Hypothalamus (tissue), 51 donors: ENCODE measurements at regions not wholly inside any gene's neighbourhood (a gene's known extent, or its start where the extent isn't known, plus 50 kb on each side); places are given as distances from the start of the nearest gene placed in this dataset.
"Not testable (repeated sequence)": the region's sequence is repeated elsewhere in the genome, so short reads cannot be mapped to it uniquely, and the experiment has no call there.

ENCODE experiments used
- DNase-seq, 51 donors: peaks; one replicate each; lab custom pipeline; 2025; lab: John Stamatoyannopoulos, UW

DNA sequence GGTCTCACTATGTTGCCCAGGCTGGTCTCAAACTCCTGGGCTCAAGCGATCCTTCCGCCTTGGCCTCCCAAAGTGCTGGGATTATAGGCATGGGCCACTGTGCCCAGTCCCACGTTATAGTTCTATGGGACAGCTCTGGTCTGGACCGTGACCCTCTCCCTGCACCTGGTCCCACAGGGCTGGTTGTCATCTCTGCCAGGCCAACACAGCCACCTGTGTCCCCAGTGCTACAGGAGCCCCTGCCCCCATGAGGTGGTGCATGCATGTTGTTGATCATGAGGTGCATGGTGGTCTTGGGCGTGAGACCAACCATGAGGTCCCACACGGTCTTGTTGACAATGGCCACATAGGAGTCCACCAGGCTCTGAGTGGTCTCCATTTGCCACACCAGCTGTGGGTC lies 51.0 kb upstream of the UBE2Q2 start:
- DNase-seq: not testable (repeated sequence)

DNA sequence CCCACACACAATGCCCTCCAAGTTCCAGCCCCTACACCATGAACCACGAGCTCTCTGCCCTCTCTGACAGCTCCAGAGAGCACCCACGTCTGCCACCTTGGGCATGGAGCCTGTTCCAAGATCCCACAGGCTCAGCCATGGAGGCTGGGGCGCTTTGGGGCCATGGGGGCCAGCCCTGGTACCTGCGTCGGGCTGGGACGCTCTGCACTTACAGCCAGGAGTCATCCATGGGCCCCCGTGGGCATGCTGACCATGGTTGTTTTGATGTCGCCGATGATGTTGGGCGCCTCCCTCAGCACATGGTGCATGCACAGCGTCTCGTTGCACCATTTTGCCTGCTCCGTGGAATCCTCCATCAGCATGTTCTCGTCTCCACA lies 51.9 kb upstream of the UBE2Q2 start:
- DNase-seq: no peak

DNA sequence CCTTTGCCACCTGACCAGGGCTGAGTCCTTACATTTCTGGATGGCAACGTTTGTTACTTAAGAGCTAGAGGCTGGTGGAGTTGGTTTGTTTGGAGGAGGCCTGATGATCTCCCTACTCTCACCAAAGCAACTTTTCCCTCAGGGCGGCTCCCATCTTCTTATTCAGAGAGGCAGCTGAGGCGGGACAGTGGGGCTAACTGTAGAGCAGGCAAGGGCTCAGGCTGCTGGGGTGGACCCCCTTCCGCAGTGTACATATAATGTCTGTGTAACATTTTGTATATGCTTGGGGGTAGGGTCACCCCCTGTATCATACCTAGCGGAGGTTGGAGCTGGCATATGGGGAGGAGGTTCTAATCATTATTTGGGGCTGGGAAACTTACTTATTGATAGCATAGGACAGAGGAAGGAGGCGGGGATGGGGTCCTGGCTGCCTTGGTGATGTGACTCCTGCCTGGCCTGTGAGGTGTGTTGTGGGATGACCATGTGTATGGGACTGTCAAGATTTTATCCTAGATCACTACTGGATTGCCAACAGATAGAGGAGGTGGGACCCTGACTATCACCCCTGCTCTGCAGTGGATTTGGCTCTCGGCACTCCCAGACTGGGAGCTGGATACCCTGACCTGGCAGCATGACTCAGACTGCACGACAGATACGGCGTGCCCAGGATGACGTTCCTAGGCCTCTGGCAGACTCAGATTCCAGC lies 52.5 kb upstream of the UBE2Q2 start:
- no peak for DNase-seq

DNA sequence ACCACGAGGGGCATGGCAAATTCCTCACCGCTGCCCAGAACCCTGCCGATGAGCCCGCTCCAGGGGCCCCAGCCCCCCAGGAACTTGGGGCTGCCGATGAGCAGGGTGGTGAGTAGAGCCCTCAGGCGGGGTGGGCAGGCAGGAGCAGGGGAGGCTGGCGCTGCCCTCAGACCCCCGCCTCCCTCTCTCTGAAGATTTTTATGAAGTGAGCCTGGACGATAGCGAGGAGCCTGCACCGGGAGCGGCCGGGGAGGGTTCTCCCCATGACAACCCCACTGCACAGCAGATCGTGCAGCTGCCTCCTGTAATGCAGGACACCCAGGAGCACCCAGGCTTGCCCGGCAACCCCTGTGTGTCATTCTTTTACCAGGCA lies 56.7 kb upstream of the UBE2Q2 start:
- no peak for DNase-seq

DNA sequence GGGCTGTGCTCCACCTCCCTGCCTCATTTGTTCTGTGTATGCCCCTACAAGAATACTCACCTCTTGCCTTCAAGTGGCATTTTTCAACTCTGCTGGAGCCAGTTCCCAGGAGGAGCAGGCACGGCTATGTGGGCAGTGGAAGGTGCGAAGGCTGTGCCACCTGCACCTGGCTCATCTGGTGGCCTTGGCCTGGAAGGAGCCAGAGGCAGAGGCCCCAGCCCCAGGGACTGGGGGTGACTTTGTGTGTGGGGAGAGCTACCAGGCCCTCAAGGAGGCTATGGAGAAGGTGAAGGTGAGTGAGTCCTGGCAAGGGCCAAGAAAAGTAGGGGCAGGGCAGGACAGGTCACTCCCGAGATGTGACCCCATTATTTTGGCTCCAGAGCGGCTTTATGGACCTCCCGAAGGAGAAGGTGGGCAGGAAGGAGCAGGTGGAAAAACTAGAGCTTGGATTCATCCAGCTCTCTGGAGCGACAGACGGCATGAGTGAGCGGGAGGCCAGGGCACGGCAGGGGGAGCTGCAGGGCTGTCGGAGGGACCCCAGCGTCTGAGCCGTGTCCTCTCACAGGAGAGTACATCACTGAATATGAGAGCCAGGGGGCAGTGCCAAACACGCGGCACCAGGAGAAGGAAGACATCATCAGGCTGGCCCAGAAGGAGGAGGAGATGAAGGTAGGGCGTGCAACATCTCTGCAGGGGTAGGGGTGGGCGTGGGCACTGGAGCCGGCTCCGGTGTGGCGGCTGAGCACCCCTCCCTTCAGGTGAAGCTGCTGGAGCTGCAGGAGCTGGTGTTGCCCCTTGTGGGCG lies 57.3 kb upstream of the UBE2Q2 start:
- peak in 1 of 51 donors; percentile 5 for DNase-seq

DNA sequence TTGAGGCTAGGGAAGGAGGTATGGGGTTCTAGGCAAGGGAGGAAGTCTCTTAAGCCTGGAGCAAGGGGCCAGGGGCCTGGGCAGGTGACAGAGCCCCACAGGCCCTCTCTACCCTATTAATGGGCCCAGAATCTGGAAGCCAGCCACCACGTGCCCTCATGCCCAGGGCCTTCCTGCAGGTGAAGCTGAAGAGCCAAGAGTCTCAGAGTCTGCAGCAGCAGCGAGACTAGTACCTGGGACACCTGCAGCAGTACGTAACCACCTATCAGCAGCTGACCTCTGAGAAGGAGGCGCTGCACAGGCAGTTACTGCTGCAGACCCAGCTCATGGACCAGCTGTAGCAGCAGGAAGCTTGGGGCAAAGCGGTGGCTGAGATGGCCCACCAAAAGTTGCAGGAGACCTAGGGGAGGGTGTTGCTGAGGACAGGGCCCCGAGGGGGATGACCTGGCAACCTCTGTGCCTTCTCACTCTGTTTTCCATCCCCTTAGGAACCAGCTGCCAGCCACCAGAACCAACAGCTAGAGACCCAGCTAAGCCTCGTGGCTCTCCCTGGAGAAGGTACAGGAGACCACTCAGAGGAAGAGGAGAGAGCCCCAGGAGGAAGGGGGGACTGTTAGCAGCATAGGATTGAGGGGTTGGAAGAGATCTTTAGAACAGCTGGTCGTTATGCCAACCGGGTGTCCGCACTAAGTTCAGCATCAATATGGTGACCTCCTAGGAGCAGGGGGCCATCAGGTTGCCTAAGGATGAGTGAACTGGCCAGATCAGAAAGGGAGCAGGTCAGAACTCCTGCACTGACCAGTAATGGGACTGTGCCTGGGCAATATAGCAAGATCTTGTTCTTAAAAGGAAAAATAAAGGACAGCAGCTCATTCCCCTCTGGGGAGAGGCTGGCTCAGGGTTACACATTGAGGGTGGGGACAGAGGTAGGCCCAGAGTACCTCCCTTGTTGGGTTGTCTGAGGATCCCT lies 58.5 kb upstream of the UBE2Q2 start:
- DNase-seq: not testable (repeated sequence)

DNA sequence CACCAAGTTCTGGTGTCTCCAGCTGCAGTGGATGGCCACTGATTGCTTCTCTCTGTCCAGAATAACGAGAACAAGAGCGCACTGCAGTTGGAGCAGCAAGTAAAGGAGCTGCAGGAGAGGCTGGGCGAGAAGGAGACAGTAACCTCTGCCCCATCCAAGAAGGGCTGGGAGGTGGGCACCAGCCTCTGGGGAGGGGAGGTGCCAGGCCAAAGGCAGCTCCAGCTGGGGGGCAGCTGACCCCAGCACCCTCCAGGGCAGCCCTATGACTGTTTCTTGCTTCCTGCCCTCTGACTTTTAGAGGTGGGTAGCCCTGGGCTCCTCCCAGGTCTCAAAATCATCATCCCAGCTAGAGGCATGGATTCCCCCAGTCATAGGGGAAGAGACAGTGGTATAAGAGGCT lies 59.7 kb upstream of the UBE2Q2 start:
- not testable (repeated sequence) for DNase-seq

DNA sequence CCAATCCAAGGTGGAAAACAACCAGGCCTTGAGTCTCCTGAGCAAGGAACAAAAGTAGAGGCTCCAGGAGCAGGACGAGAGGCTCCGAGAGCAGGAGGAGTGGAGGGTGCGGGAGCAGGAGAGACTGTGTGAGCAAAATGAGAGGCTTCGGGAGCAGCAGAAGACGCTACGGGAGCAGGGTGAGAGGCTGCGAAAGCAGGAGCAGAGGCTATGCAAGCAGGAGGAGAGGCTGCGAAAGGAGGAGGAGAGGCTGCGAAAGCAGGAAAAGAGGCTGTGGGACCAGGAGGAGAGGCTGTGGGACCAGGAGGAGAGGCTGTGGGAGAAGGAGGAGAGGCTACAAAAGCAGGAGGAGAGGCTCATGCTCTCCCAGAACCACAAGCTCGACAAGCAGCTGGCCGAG lies 60.3 kb upstream of the UBE2Q2 start:
- DNase-seq: no peak

DNA sequence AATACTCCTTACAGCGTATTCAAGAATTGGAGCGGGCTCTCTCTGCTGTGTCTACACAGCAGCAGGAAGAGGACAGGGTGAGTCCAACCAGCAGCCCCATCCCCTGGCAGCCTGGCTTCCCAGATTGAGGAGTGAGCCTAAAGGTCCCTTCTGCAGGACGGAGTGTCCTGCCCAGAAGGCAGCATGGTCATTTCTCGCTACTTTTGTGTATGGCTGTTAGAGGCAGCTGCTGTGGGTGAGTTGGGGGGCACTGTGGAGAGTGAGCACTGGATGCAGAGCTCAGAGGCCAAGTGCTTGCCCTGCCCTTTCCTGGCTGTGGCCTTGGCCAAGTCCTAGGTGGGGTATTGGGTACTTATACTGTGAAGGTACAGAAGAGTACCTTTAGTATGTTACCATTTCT lies 62.3 kb upstream of the UBE2Q2 start:
- DNase-seq: not testable (repeated sequence)

DNA sequence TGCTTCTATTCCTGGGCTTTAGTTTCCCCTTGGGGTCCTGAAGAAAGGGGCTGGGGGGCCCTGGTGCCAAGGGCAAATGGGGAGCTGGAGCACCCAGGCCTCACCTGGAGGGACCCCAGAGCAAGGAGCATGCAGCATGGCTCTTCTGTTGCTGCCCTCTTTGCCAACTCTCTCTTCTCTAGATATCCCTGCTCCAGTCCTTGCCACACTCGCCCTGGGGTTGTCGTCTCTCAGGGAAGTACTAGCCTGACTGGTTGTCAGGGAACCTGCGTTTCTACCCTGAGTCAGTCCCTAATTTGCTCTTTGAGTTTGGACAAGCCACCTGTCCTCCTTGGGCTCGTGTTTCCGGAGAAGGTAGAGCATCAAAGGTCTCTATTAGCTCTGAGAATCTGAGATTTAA lies 63.7 kb upstream of the UBE2Q2 start:
- no peak for DNase-seq

DNA sequence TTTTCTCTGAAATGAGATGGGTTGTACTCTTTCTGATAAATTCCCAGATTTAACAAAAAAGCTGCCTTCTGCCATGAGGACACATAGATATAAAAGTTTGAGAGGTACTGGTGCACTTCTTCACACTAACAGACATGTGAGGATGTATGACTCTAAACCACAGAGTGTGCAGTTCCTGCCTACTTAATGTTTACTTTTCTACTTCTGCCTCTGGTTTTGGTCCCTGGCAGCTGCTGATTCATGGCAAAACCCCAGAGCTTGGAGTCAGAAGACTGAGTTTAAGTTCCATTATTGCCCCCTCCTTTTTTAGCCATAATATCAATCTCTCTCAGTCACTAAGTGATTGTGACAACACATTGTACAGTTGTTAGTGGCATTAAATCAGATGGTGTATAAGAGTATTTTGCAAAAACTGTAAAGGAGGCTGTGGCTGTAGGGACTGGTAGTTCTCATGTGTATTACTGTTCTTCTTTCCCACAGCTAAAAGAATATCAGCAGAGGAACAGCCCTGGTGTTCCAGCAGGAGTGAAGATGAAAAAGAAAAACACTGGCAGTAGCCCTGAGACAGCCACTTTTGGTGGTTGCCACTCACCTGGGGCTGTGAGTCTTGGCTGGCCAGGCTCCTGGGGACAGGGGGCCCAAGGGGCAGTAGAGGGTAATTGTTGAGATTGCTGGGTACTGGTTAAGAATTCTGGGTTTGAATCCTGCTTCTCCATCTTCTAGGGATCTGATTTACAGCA lies 64.4 kb upstream of the CSPG4 start:
- not testable (repeated sequence) for DNase-seq

DNA sequence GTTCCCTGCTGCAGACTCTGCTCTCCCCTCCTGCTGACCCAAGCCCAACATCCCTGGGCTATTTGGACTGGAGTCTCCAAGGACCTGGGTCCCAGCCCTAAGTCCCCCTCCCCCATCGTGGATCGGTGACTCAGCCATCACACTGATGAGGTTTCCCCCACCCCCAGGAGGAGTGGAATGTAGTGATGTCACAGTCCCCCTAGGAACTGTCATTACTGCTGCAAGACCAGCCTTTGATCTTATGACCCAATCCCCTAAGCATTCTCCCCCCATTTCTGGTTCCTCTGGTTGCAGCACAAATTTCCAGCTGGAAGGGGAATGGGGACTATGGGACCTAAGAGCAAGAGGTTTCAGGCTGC lies 63.4 kb upstream of the CSPG4 start:
- no peak for DNase-seq

DNA sequence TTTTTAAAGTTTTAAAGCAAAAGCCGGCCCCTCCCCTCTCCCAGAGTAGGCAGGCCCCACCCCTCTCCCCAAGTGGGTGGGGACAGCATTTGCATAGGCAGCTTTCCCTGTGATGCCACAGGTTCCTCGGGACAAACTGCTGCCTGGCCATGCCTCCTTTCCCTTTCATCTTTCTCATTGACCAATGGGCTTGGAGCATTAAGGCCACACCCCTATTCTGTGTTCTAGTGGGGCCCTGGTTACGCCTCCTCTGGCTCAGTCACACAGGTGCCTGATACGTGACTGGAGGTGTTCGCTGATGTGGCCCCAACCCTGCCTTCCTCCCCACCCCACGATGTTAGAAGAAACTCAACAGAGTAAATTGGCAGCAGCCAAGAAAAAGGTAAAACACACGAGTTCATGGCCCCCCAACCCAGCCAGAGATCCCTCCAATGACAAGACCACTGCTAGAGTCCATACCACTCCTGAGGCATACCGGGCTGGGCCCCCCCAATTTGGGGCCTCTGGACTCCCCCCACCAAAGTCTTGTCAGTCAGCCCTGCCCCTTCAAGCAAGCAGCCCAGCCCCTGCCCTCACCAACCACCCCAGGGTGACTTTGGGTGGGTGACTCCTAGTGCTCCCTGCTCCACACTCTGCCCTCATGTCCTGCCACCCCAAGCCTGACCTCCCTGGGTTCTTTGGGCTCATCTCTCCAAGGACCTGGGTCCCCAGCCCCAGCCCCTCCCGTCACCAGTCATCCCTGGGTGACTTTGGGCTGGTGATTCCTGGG lies 62.8 kb upstream of the CSPG4 start:
- DNase-seq: no peak

DNA sequence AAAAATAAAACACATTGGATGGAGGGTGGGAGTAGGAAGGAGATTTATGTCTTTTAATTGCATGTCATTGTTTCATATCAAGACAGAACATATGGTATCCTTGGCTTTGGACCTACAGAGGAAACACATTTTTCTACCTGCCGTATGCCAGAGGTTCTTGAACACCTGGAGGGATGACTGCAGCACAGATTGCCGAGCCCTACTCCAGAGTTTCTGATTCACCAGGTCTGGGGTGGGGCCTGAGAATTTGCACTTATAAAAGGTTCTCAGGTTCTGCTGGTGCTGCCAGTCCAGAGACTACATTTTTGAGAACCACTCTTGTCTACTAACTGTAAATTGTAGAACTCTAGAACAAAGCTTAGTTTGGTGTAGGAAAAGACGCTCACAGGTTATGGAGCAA lies 61.3 kb upstream of the CSPG4 start:
- DNase-seq: not testable (repeated sequence)

DNA sequence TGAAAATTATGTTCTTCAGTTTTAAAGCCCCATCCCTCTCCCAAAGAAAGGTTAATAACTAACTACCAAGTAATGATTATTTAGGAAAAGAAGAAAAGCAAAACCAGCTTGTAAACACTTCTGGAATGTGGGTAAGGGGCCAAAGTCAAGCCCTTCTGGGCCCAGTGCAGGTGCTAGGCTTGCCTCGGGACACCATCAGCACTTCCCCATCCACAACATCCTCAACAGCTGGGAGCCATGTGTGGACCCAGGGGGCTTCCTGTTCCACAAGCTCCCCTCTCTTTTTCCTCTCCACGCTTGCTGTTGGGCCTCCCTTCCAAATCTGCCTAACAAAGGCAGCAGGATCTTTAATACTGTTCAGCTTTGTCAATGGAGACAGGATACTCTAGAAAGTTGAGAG lies 58.4 kb upstream of the CSPG4 start:
- DNase-seq: not testable (repeated sequence)

DNA sequence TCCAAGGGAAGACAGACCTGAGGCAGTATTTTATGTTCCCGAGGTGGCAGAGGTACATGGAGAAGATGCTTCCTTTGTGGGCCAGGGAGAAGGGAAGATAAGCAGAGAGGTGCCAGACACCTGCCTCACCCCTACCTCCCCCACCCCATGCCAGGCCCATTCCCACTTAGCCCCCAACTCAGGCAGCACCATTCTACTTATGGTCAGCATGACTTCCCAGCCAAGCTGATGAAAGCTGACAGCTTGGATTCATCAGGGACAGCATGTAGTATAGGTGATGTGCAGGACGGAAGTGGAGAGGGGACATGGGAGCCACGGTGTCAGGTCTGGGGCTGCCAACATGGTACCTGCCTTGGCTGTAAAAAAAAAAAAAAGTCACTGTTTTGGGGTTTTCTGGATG lies 57.5 kb upstream of the CSPG4 start:
- DNase-seq: no peak

DNA sequence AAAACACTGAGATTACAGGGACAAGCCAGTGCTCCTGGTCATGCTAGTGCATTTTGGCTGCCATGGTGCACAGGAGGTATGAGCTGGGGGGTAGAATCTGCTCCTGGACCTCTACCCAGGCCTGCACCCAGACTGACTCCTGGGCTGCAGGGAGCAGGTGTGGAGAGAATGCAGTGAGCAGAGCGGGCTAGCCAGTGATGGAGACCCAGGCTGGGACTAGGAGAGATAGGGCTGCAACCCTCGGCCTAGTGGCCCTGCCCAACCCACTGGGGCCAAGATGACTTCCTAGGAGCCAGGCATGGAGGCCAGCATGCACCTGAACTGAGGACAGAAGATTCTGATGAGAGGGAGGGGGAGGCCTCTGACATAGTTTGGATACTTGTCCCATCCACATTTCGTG lies 55.9 kb upstream of the CSPG4 start:
- not testable (repeated sequence) for DNase-seq

DNA sequence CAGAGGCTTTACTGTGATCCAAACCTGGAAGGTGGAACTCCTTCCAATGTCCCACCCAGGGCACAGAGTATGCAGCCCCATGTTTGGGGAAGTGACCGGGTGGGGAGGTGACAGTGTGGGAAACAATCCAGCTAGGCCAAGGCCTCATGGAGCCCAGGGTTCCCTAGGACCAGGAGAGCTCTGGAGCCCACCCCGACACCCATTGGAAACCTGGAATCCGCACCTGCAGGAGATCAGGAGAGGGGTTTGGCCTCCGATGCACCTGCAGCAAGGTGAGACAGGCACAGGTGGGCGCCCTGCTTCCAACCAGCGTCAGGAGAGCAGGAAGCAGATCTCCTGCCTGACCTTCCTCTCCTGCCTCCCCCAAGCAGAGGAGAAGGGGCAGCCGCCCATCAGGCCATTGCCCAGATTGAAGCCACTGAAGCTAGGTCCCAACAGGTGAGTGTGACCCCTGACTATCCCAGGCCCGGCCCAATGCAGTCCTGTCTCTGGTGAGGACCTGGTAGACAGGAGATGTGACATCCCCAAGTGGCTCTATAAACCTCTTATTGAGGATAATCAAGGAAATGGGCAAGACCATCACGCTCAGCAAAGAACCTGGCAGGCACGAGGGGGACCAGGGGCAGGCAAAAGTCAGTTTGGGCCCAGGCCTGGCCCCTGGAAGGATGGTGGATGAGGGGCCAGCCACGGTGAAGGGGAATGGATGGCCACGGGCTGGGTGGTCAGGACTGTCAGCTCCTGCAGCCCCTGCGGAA lies 53.1 kb upstream of the CSPG4 start:
- not testable (repeated sequence) for DNase-seq
